ENCODE measurements at regions not wholly inside any gene's neighbourhood (a gene's known extent, or its start where the extent isn't known, plus 50 kb on each side); places are given as distances from the start of the nearest gene placed in this dataset.

- TF ChIP-seq YY1 (IDR thresholded peaks at IDR 0.05; ENCODE audit: insufficient read depth, insufficient read length) = no peak
- TF ChIP-seq SUZ12 (IDR thresholded peaks at IDR 0.05; ENCODE audit: extremely low read depth, insufficient read depth, insufficient read length) = no peak
These were observed 1231.3 kb upstream of the PRKX start for GRCh38 chrX:4944767-4945166.

Data from NT2/D1 (cell line).